ENCODE measurements at regions not wholly inside any gene's neighbourhood (a gene's known extent, or its start where the extent isn't known, plus 50 kb on each side); places are given as distances from the start of the nearest gene placed in this dataset.
A peak's percentile ranks its signal among the peaks of the same experiment; 100 is the strongest.

GRCh38 chr22:46049726-46050450, 72.9 kb upstream of the WNT7B start:
- Mint-ChIP-seq H3K27me3 (ENCODE audit: insufficient read depth, low read depth) (peaks cover 29% of the 10 kb centered on the region), H3K4me3 (no peak overlapping the region), H3K4me1 (peaks cover 5% of the 10 kb centered on the region), H3K9me3 (no peaks in the 10 kb centered on the region), H3K36me3 (no peaks in the 10 kb centered on the region), H3K27ac (peak overlapping the region; percentile 59)
- no peaks in the 10 kb centered on the region for H3K79me2 ChIP-seq (ENCODE audit: low read depth)
- no peaks in the 10 kb centered on the region for H3K4me1 ChIP-seq
- no peak overlapping the region for H3K4me3 ChIP-seq
- H3K4me2 ChIP-seq = no peak overlapping the region
- no peak for DNase-seq (ENCODE audit: low spot score)
- H2AFZ ChIP-seq (replicated peaks) = no peak overlapping the region
- no peak overlapping the region for H3K27ac ChIP-seq
- no peak for TF ChIP-seq CTCF (IDR thresholded peaks at IDR 0.05)
- TF ChIP-seq EZH2phosphoT487 (IDR thresholded peaks at IDR 0.05) = no peak
- no peak for TF ChIP-seq EZH2 (IDR thresholded peaks at IDR 0.05)
- H3K9ac ChIP-seq = no peak overlapping the region
- no peaks in the 10 kb centered on the region for H3K9me3 ChIP-seq (ENCODE audit: low read depth)
- H4K20me1 ChIP-seq (ENCODE audit: low read depth) = peaks cover 10% of the 10 kb centered on the region
- peaks cover 68% of the 10 kb centered on the region for H3K27me3 ChIP-seq
- H3K36me3 ChIP-seq = no peaks in the 10 kb centered on the region
- H3F3A ChIP-seq (ENCODE audit: low read depth) = no peaks in the 10 kb centered on the region

- Histone ChIP-seq H3K27me3 (peaks cover 63% of the 10 kb centered on the region), H3K4me3 (no peak overlapping the region), H3F3A (ENCODE audit: low read depth) (no peaks in the 10 kb centered on the region), H3K9ac (no peak overlapping the region), H4K20me1 (ENCODE audit: low read depth) (peaks cover 5% of the 10 kb centered on the region), H3K79me2 (ENCODE audit: low read depth) (no peaks in the 10 kb centered on the region), H3K4me1 (no peaks in the 10 kb centered on the region), H3K36me3 (no peaks in the 10 kb centered on the region), H3K27ac (no peak overlapping the region), H3K9me3 (ENCODE audit: low read depth) (no peaks in the 10 kb centered on the region), H3K4me2 (no peak overlapping the region), H2AFZ (replicated peaks) (no peak overlapping the region)
- H3K36me3 Mint-ChIP-seq = no peaks in the 10 kb centered on the region
- TF ChIP-seq EZH2 (IDR thresholded peaks at IDR 0.05) (no peak), EZH2phosphoT487 (IDR thresholded peaks at IDR 0.05) (no peak), CTCF (IDR thresholded peaks at IDR 0.05) (no peak)
- no peaks in the 10 kb centered on the region for H3K9me3 Mint-ChIP-seq
- no peak overlapping the region for H3K27ac Mint-ChIP-seq
- peaks cover 5% of the 10 kb centered on the region for H3K4me1 Mint-ChIP-seq
- H3K4me3 Mint-ChIP-seq = no peak overlapping the region
- DNase-seq (ENCODE audit: low spot score) = no peak
- H3K27me3 Mint-ChIP-seq (ENCODE audit: insufficient read depth, low read depth) = peaks cover 24% of the 10 kb centered on the region
These were observed 73.5 kb upstream of the WNT7B start for GRCh38 chr22:46050451-46050845.

- Histone ChIP-seq H3K79me2 (ENCODE audit: low read depth) (no peaks in the 10 kb centered on the region), H3F3A (ENCODE audit: low read depth) (no peaks in the 10 kb centered on the region), H3K4me1 (no peaks in the 10 kb centered on the region), H3K9me3 (ENCODE audit: low read depth) (no peaks in the 10 kb centered on the region), H3K27ac (no peak overlapping the region), H3K9ac (no peak overlapping the region), H4K20me1 (ENCODE audit: low read depth) (peaks cover 4% of the 10 kb centered on the region), H3K4me2 (no peak overlapping the region), H3K27me3 (peaks cover 63% of the 10 kb centered on the region), H3K36me3 (no peaks in the 10 kb centered on the region), H2AFZ (replicated peaks) (no peak overlapping the region), H3K4me3 (no peak overlapping the region)
- no peak overlapping the region for H3K4me3 Mint-ChIP-seq
- H3K27ac Mint-ChIP-seq = peak overlapping the region; percentile 14
- H3K36me3 Mint-ChIP-seq = no peaks in the 10 kb centered on the region
- TF ChIP-seq EZH2 (IDR thresholded peaks at IDR 0.05) (no peak), EZH2phosphoT487 (IDR thresholded peaks at IDR 0.05) (no peak), CTCF (IDR thresholded peaks at IDR 0.05) (no peak)
- no peaks in the 10 kb centered on the region for H3K9me3 Mint-ChIP-seq
- DNase-seq (ENCODE audit: low spot score) = no peak
- peaks cover 18% of the 10 kb centered on the region for H3K27me3 Mint-ChIP-seq (ENCODE audit: insufficient read depth, low read depth)
- H3K4me1 Mint-ChIP-seq = peaks cover 5% of the 10 kb centered on the region
These were observed 74.1 kb upstream of the WNT7B start for GRCh38 chr22:46050916-46051614.
